SK-N-MC (cell line): ENCODE measurements at regions not wholly inside any gene's neighbourhood (a gene's known extent, or its start where the extent isn't known, plus 50 kb on each side); places are given as distances from the start of the nearest gene placed in this dataset.

ENCODE experiments used
- EZH2 ChIP-seq: fragments of 200-600 bp; sonication (generic); IDR thresholded peaks from one replicate; pipeline ENCODE4 v1.6.1; 2017; ENCODE audit warnings: antibody characterized with exemption
- FOXP2 ChIP-seq: optimal IDR thresholded peaks from 2 replicates; pipeline ENCODE3; 2011; ENCODE audit warnings: mild to moderate bottlenecking, moderate library complexity; ENCODE audit not compliant: insufficient read depth; ENCODE audit errors: extremely low read length, control extremely low read depth
- POLR2AphosphoS5 ChIP-seq: IDR thresholded peaks from 2 replicates; pipeline ENCODE4 v1.6.1; 2012; ENCODE audit warnings: mild to moderate bottlenecking, low read depth, low read length, borderline replicate concordance

DNA sequence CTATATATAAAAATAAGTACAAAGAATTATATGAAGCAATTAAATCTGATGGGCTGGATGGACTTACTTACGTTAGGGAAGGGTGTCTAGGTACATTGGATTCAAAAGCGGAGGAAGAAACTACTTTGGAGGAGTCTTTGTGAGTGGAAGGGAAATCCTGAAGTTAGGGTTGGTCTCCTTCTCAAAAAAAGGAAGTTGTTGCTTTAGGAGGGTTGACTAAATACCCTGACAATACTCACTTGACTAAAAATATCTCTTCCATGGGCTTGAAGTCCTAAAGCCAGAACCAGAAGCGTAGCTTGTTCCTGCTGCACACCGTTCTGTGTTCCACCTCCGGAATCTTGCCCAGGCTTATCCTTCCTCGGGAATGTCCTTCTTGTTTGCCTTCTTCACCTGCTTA, 143.3 kb upstream of the ZEB2 start:
- TF ChIP-seq EZH2 (no peak), POLR2AphosphoS5 (no peak), FOXP2 (no peak)
